ENCODE measurements at regions not wholly inside any gene's neighbourhood (a gene's known extent, or its start where the extent isn't known, plus 50 kb on each side); places are given as distances from the start of the nearest gene placed in this dataset.

- no peaks in the 10 kb centered on the region for H3K4me1 ChIP-seq (ENCODE audit: control insufficient read depth in 5 of 5, insufficient read depth in 5 of 5, low read length in 5 of 5)
- no peak overlapping the region for H3K27ac ChIP-seq (ENCODE audit: low read depth, low read length)
- peaks cover 0 to 2% (median 0%) of the 10 kb centered on the region in 5 donors for H3K9me3 ChIP-seq (ENCODE audit: control insufficient read depth in 5 of 5, low read length in 5 of 5)
- H3K27me3 ChIP-seq (ENCODE audit: control insufficient read depth in 5 of 5, insufficient read depth in 4 of 5, low read length in 5 of 5): peaks cover 0 to 3% (median 0%) of the 10 kb centered on the region in 5 donors
- no peak overlapping the region for H3K4me3 ChIP-seq (ENCODE audit: low read depth in 1 of 5, low read length in 5 of 5)
- H3K36me3 ChIP-seq (ENCODE audit: control insufficient read depth in 5 of 5, insufficient read depth in 5 of 5, low read length in 5 of 5): no peaks in the 10 kb centered on the region
- H3K9ac ChIP-seq (ENCODE audit: low read length in 5 of 5): no peak overlapping the region
These were observed 67.2 kb upstream of the SYNDIG1 start for GRCh38 chr20:24402188-24402587.

- Histone ChIP-seq H3K9me3 (ENCODE audit: control insufficient read depth in 5 of 5, low read length in 5 of 5) (peaks cover 0 to 3% (median 0%) of the 10 kb centered on the region in 5 donors), H3K27me3 (ENCODE audit: control insufficient read depth in 5 of 5, insufficient read depth in 4 of 5, low read length in 5 of 5) (peaks cover 0 to 9% (median 4%) of the 10 kb centered on the region in 5 donors), H3K27ac (ENCODE audit: low read depth, low read length) (no peak overlapping the region), H3K4me1 (ENCODE audit: control insufficient read depth in 5 of 5, insufficient read depth in 5 of 5, low read length in 5 of 5) (no peaks in the 10 kb centered on the region), H3K4me3 (ENCODE audit: low read depth in 1 of 5, low read length in 5 of 5) (no peak overlapping the region), H3K36me3 (ENCODE audit: control insufficient read depth in 5 of 5, insufficient read depth in 5 of 5, low read length in 5 of 5) (no peaks in the 10 kb centered on the region), H3K9ac (ENCODE audit: low read length in 5 of 5) (no peak overlapping the region)
These were observed 74.3 kb upstream of the SYNDIG1 start for GRCh38 chr20:24395151-24395550.

DNA sequence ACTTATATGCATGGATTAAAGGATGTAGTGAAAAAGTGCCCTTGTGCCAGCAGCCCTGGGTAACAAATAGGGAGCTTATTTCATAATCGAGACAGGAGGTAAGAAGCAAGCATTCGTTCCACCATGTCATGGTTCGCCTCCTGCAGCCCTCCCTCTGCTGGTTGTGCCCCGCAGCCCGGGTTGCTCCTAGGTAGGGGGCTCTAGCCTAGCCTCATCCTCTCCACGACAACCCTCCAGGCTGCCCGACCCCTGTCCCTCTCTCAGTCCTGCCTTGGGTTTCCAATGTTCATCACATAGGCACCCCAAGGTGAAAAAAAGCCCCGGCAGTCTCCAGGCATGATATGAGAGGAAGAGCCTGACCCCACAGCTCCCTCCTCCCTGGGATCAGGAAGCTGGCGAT lies 75.5 kb upstream of the SYNDIG1 start:
- H3K9me3 ChIP-seq (ENCODE audit: control insufficient read depth in 5 of 5, low read length in 5 of 5): peaks cover 0 to 3% (median 0%) of the 10 kb centered on the region in 5 donors
- peaks cover 0 to 6% (median 3%) of the 10 kb centered on the region in 5 donors for H3K4me1 ChIP-seq (ENCODE audit: control insufficient read depth in 5 of 5, insufficient read depth in 5 of 5, low read length in 5 of 5)
- no peak overlapping the region for H3K27ac ChIP-seq (ENCODE audit: low read depth, low read length)
- H3K9ac ChIP-seq (ENCODE audit: low read length in 5 of 5): no peak overlapping the region
- H3K4me3 ChIP-seq (ENCODE audit: low read depth in 1 of 5, low read length in 5 of 5): no peak overlapping the region
- H3K36me3 ChIP-seq (ENCODE audit: control insufficient read depth in 5 of 5, insufficient read depth in 5 of 5, low read length in 5 of 5): no peaks in the 10 kb centered on the region
- H3K27me3 ChIP-seq (ENCODE audit: control insufficient read depth in 5 of 5, insufficient read depth in 4 of 5, low read length in 5 of 5): peaks cover 0 to 9% (median 4%) of the 10 kb centered on the region in 5 donors

GRCh38 chr20:24392612-24393011 lies 76.8 kb upstream of the SYNDIG1 start:
- Histone ChIP-seq H3K36me3 (ENCODE audit: control insufficient read depth in 5 of 5, insufficient read depth in 5 of 5, low read length in 5 of 5) (no peaks in the 10 kb centered on the region), H3K4me1 (ENCODE audit: control insufficient read depth in 5 of 5, insufficient read depth in 5 of 5, low read length in 5 of 5) (peaks cover 0 to 6% (median 3%) of the 10 kb centered on the region in 5 donors), H3K27me3 (ENCODE audit: control insufficient read depth in 5 of 5, insufficient read depth in 4 of 5, low read length in 5 of 5) (peaks cover 0 to 9% (median 4%) of the 10 kb centered on the region in 5 donors), H3K9me3 (ENCODE audit: control insufficient read depth in 5 of 5, low read length in 5 of 5) (peaks cover 0 to 3% (median 0%) of the 10 kb centered on the region in 5 donors), H3K9ac (ENCODE audit: low read length in 5 of 5) (no peak overlapping the region), H3K27ac (ENCODE audit: low read depth, low read length) (no peak overlapping the region), H3K4me3 (ENCODE audit: low read depth in 1 of 5, low read length in 5 of 5) (no peak overlapping the region)

GRCh38 chr20:24389686-24390085 lies 79.7 kb upstream of the SYNDIG1 start:
- Histone ChIP-seq H3K4me1 (ENCODE audit: control insufficient read depth in 5 of 5, insufficient read depth in 5 of 5, low read length in 5 of 5) (peaks cover 0 to 6% (median 3%) of the 10 kb centered on the region in 5 donors), H3K27ac (ENCODE audit: low read depth, low read length) (no peak overlapping the region), H3K9me3 (ENCODE audit: control insufficient read depth in 5 of 5, low read length in 5 of 5) (no peaks in the 10 kb centered on the region), H3K27me3 (ENCODE audit: control insufficient read depth in 5 of 5, insufficient read depth in 4 of 5, low read length in 5 of 5) (peaks cover 0 to 9% (median 4%) of the 10 kb centered on the region in 5 donors), H3K4me3 (ENCODE audit: low read depth in 1 of 5, low read length in 5 of 5) (no peak overlapping the region), H3K36me3 (ENCODE audit: control insufficient read depth in 5 of 5, insufficient read depth in 5 of 5, low read length in 5 of 5) (no peaks in the 10 kb centered on the region), H3K9ac (ENCODE audit: low read length in 5 of 5) (no peak overlapping the region)

DNA sequence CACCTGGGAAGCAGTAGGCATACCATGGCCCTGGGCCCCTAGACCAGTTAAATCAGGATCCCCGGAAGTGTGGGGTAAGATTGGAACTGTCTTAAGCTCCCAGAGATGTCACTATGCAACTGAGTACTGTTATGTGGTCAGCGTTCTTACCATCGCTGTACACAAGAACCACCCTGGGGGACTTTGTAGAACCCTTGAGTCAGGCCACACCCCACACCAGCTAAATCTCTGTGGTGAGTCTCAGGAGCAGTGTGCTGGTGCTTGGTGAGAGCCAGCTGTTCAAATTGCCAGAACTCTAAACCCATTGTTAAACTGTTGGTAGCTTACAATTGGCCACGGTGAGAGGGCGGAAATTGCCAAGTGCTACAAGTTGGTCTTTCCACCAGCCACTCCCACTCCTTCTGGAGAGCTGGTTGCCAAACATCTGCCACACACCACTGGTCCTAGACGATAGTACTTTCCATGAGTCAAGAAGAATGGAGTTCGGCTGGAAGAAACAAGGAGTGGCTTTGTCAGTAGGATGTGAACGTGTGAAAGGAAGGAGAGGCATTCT lies 80.5 kb upstream of the SYNDIG1 start:
- no peak overlapping the region for H3K27ac ChIP-seq (ENCODE audit: low read depth, low read length)
- H3K9ac ChIP-seq (ENCODE audit: low read length in 5 of 5): no peak overlapping the region
- H3K4me1 ChIP-seq (ENCODE audit: control insufficient read depth in 5 of 5, insufficient read depth in 5 of 5, low read length in 5 of 5): peaks cover 0 to 6% (median 3%) of the 10 kb centered on the region in 5 donors
- H3K9me3 ChIP-seq (ENCODE audit: control insufficient read depth in 5 of 5, low read length in 5 of 5): no peaks in the 10 kb centered on the region
- H3K4me3 ChIP-seq (ENCODE audit: low read depth in 1 of 5, low read length in 5 of 5): no peak overlapping the region
- H3K36me3 ChIP-seq (ENCODE audit: control insufficient read depth in 5 of 5, insufficient read depth in 5 of 5, low read length in 5 of 5): no peaks in the 10 kb centered on the region
- peaks cover 0 to 9% (median 2%) of the 10 kb centered on the region in 5 donors for H3K27me3 ChIP-seq (ENCODE audit: control insufficient read depth in 5 of 5, insufficient read depth in 4 of 5, low read length in 5 of 5)

GRCh38 chr20:24385547-24385946 lies 83.9 kb upstream of the SYNDIG1 start:
- Histone ChIP-seq H3K9me3 (ENCODE audit: control insufficient read depth in 5 of 5, low read length in 5 of 5) (no peaks in the 10 kb centered on the region), H3K36me3 (ENCODE audit: control insufficient read depth in 5 of 5, insufficient read depth in 5 of 5, low read length in 5 of 5) (no peaks in the 10 kb centered on the region), H3K27me3 (ENCODE audit: control insufficient read depth in 5 of 5, insufficient read depth in 4 of 5, low read length in 5 of 5) (peaks cover 0 to 8% (median 4%) of the 10 kb centered on the region in 5 donors), H3K4me3 (ENCODE audit: low read depth in 1 of 5, low read length in 5 of 5) (no peak overlapping the region), H3K27ac (ENCODE audit: low read depth, low read length) (no peak overlapping the region), H3K9ac (ENCODE audit: low read length in 5 of 5) (no peak overlapping the region), H3K4me1 (ENCODE audit: control insufficient read depth in 5 of 5, insufficient read depth in 5 of 5, low read length in 5 of 5) (peaks cover 0 to 6% (median 3%) of the 10 kb centered on the region in 5 donors)

- Histone ChIP-seq H3K36me3 (ENCODE audit: control insufficient read depth in 5 of 5, insufficient read depth in 5 of 5, low read length in 5 of 5) (no peaks in the 10 kb centered on the region), H3K27ac (ENCODE audit: low read depth, low read length) (no peak overlapping the region), H3K4me3 (ENCODE audit: low read depth in 1 of 5, low read length in 5 of 5) (no peak overlapping the region), H3K9me3 (ENCODE audit: control insufficient read depth in 5 of 5, low read length in 5 of 5) (no peaks in the 10 kb centered on the region), H3K9ac (ENCODE audit: low read length in 5 of 5) (no peak overlapping the region), H3K4me1 (ENCODE audit: control insufficient read depth in 5 of 5, insufficient read depth in 5 of 5, low read length in 5 of 5) (peaks cover 0 to 6% (median 3%) of the 10 kb centered on the region in 5 donors), H3K27me3 (ENCODE audit: control insufficient read depth in 5 of 5, insufficient read depth in 4 of 5, low read length in 5 of 5) (peaks cover 0 to 9% (median 4%) of the 10 kb centered on the region in 5 donors)
These were observed 84.6 kb upstream of the SYNDIG1 start for GRCh38 chr20:24384865-24385264.

- peaks cover 0 to 9% (median 4%) of the 10 kb centered on the region in 5 donors for H3K27me3 ChIP-seq (ENCODE audit: control insufficient read depth in 5 of 5, insufficient read depth in 4 of 5, low read length in 5 of 5)
- H3K9ac ChIP-seq (ENCODE audit: low read length in 5 of 5): no peak overlapping the region
- H3K36me3 ChIP-seq (ENCODE audit: control insufficient read depth in 5 of 5, insufficient read depth in 5 of 5, low read length in 5 of 5): no peaks in the 10 kb centered on the region
- H3K9me3 ChIP-seq (ENCODE audit: control insufficient read depth in 5 of 5, low read length in 5 of 5): no peaks in the 10 kb centered on the region
- no peak overlapping the region for H3K4me3 ChIP-seq (ENCODE audit: low read depth in 1 of 5, low read length in 5 of 5)
- H3K4me1 ChIP-seq (ENCODE audit: control insufficient read depth in 5 of 5, insufficient read depth in 5 of 5, low read length in 5 of 5): no peaks in the 10 kb centered on the region
- no peak overlapping the region for H3K27ac ChIP-seq (ENCODE audit: low read depth, low read length)
These were observed 86.7 kb upstream of the SYNDIG1 start for GRCh38 chr20:24382743-24383142.

GRCh38 chr20:24382331-24382730 lies 87.1 kb upstream of the SYNDIG1 start:
- H3K27me3 ChIP-seq (ENCODE audit: control insufficient read depth in 5 of 5, insufficient read depth in 4 of 5, low read length in 5 of 5): peaks cover 0 to 9% (median 4%) of the 10 kb centered on the region in 5 donors
- no peak overlapping the region for H3K4me3 ChIP-seq (ENCODE audit: low read depth in 1 of 5, low read length in 5 of 5)
- H3K36me3 ChIP-seq (ENCODE audit: control insufficient read depth in 5 of 5, insufficient read depth in 5 of 5, low read length in 5 of 5): no peaks in the 10 kb centered on the region
- no peaks in the 10 kb centered on the region for H3K4me1 ChIP-seq (ENCODE audit: control insufficient read depth in 5 of 5, insufficient read depth in 5 of 5, low read length in 5 of 5)
- H3K27ac ChIP-seq (ENCODE audit: low read depth, low read length): no peak overlapping the region
- no peak overlapping the region for H3K9ac ChIP-seq (ENCODE audit: low read length in 5 of 5)
- no peaks in the 10 kb centered on the region for H3K9me3 ChIP-seq (ENCODE audit: control insufficient read depth in 5 of 5, low read length in 5 of 5)
